NT2/D1 (cell line): ENCODE measurements at regions not wholly inside any gene's neighbourhood (a gene's known extent, or its start where the extent isn't known, plus 50 kb on each side); places are given as distances from the start of the nearest gene placed in this dataset.

Experiments used
- YY1 ChIP-seq: IDR thresholded peaks from 2 replicates; pipeline ENCODE4 v1.6.1; 2011; ENCODE audit not compliant: insufficient read length, insufficient read depth
- ZNF274 ChIP-seq: IDR thresholded peaks from 2 replicates; pipeline ENCODE4 v1.6.1; 2011; ENCODE audit warnings: mild to moderate bottlenecking, low read depth, low read length

DNA sequence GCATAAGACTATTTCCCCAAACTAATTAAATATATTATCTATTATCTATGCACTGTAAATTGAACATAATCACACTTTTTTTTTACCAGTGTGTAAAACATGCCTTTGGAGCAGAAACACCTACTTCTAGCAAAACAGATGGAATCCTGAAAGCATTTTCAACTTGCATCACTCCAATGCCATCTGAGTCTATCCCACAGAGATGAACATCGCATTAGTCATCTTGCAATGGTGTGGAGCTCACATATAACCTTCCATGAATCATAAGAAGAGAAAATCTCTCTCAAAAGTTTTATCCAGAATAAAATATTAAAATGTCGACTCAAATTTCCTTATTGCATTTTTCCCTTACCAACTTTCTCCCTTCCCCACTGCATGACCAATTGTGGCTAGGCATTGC, 406.7 kb upstream of the ACTRT1 start:
- TF ChIP-seq YY1 (no peak), ZNF274 (no peak)
